ENCODE measurements at regions not wholly inside any gene's neighbourhood (a gene's known extent, or its start where the extent isn't known, plus 50 kb on each side); places are given as distances from the start of the nearest gene placed in this dataset.

- no peak for FAIRE-seq
Measured at GRCh38 chr5:155773680-155774079, 553.3 kb upstream of the SGCD start.

GRCh38 chr5:155780260-155780659, 546.7 kb upstream of the SGCD start:
- ChIA-PET POLR2A (no interaction called here), CTCF (ENCODE audit: low intra/inter-chr PET ratio) (no interaction called here)
- WGBS (ENCODE audit: insufficient coverage, low coverage, missing lambda C conversion rate), result 2% methylated on average over 3 of the region's 3 CpGs
- H4K20me1 ChIP-seq (replicated peaks; ENCODE audit: control insufficient read depth, insufficient read depth, low read length), result no peaks in the 10 kb centered on the region
- H3K9me1 ChIP-seq (ENCODE audit: control insufficient read depth, insufficient read depth, low read length), result no peaks in the 10 kb centered on the region
- H3K79me2 ChIP-seq (ENCODE audit: control insufficient read depth, insufficient read depth, low read length), result no peaks in the 10 kb centered on the region
- DNase-seq (ENCODE audit: extremely low read depth in 1 of 4, low spot score in 3 of 4) (no peak), ATAC-seq (no peak), FAIRE-seq (no peak)
- H3K4me1 ChIP-seq (replicated peaks in 1 of 2; ENCODE audit: control insufficient read depth in 2 of 2, insufficient read depth in 2 of 2, low read length in 2 of 2), result no peaks in the 10 kb centered on the region
- no peak overlapping the region for H3K4me3 ChIP-seq
- H3K27me3 ChIP-seq (ENCODE audit: control insufficient read depth in 2 of 2, insufficient read depth in 2 of 2, low read length in 2 of 2), result no peaks in the 10 kb centered on the region
- H3K36me3 ChIP-seq (ENCODE audit: control insufficient read depth, insufficient read depth, low read length), result no peaks in the 10 kb centered on the region
- BruUV-seq (replicated peaks), result no TSS peak
- H3K27ac ChIP-seq (ENCODE audit: extremely low read depth, low read depth, low read length), result no peak overlapping the region
- H3K9me3 ChIP-seq (replicated peaks; ENCODE audit: control insufficient read depth, insufficient read depth, low read depth, low read length), result no peaks in the 10 kb centered on the region
- H2AFZ ChIP-seq (ENCODE audit: low read depth, low read length), result no peak overlapping the region
- intact Hi-C loops (cut with micrococcal nuclease) (no loop called here), in situ Hi-C loops (cut with MboI) (no loop called here)
- no peak overlapping the region for H3K4me2 ChIP-seq (ENCODE audit: insufficient read depth, low read length)
- H3K9ac ChIP-seq (ENCODE audit: insufficient read depth in 1 of 2, low read depth in 2 of 2, low read length in 2 of 2), result no peak overlapping the region
- TF ChIP-seq NBN (IDR thresholded peaks at IDR 0.05; ENCODE audit: low read depth) (no peak), DIDO1 (tag; IDR thresholded peaks at IDR 0.05; ENCODE audit: low read depth) (no peak), PCBP2 (IDR thresholded peaks at IDR 0.05; ENCODE audit: low read depth, low read length, poor library complexity, severe bottlenecking) (no peak), DACH1 (IDR thresholded peaks at IDR 0.05; ENCODE audit: partially characterized antibody) (no peak), ZNF143 (CRISPR knock-in tag; IDR thresholded peaks at IDR 0.05) (no peak), DNMT1 (IDR thresholded peaks at IDR 0.05) (no peak), TCF15 (CRISPR knock-in tag; IDR thresholded peaks at IDR 0.05) (no peak), SNRNP70 (optimal IDR thresholded peaks at IDR 0.05; ENCODE audit: low read depth, low read length) (no peak), ZNF263 (CRISPR knock-in tag; IDR thresholded peaks at IDR 0.05; ENCODE audit: borderline replicate concordance) (no peak), PHF21A (IDR thresholded peaks at IDR 0.05; ENCODE audit: borderline replicate concordance, low read depth) (no peak)
- TF ChIP-seq, protein P1, sequence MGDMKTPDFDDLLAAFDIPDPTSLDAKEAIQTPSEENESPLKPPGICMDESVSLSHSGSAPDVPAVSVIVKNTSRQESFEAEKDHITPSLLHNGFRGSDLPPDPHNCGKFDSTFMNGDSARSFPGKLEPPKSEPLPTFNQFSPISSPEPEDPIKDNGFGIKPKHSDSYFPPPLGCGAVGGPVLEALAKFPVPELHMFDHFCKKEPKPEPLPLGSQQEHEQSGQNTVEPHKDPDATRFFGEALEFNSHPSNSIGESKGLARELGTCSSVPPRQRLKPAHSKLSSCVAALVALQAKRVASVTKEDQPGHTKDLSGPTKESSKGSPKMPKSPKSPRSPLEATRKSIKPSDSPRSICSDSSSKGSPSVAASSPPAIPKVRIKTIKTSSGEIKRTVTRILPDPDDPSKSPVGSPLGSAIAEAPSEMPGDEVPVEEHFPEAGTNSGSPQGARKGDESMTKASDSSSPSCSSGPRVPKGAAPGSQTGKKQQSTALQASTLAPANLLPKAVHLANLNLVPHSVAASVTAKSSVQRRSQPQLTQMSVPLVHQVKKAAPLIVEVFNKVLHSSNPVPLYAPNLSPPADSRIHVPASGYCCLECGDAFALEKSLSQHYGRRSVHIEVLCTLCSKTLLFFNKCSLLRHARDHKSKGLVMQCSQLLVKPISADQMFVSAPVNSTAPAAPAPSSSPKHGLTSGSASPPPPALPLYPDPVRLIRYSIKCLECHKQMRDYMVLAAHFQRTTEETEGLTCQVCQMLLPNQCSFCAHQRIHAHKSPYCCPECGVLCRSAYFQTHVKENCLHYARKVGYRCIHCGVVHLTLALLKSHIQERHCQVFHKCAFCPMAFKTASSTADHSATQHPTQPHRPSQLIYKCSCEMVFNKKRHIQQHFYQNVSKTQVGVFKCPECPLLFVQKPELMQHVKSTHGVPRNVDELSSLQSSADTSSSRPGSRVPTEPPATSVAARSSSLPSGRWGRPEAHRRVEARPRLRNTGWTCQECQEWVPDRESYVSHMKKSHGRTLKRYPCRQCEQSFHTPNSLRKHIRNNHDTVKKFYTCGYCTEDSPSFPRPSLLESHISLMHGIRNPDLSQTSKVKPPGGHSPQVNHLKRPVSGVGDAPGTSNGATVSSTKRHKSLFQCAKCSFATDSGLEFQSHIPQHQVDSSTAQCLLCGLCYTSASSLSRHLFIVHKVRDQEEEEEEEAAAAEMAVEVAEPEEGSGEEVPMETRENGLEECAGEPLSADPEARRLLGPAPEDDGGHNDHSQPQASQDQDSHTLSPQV (IDR thresholded peaks at IDR 0.05), result no peak

More at GRCh38 chr5:155773680-155774079, 553.3 kb upstream of the SGCD start:
- intact Hi-C loops (cut with micrococcal nuclease), result no loop called here
- Histone ChIP-seq H3K4me3 (no peak overlapping the region), H3K4me2 (ENCODE audit: insufficient read depth, low read length) (no peak overlapping the region), H3K4me1 (replicated peaks in 1 of 2; ENCODE audit: control insufficient read depth in 2 of 2, insufficient read depth in 2 of 2, low read length in 2 of 2) (no peaks in the 10 kb centered on the region), H3K9me3 (replicated peaks; ENCODE audit: control insufficient read depth, insufficient read depth, low read depth, low read length) (no peaks in the 10 kb centered on the region), H3K27me3 (ENCODE audit: control insufficient read depth in 2 of 2, insufficient read depth in 2 of 2, low read length in 2 of 2) (no peaks in the 10 kb centered on the region), H3K36me3 (ENCODE audit: control insufficient read depth, insufficient read depth, low read length) (no peaks in the 10 kb centered on the region), H4K20me1 (replicated peaks; ENCODE audit: control insufficient read depth, insufficient read depth, low read length) (no peaks in the 10 kb centered on the region), H3K79me2 (ENCODE audit: control insufficient read depth, insufficient read depth, low read length) (no peaks in the 10 kb centered on the region), H3K27ac (ENCODE audit: extremely low read depth, low read depth, low read length) (no peak overlapping the region), H3K9ac (ENCODE audit: insufficient read depth in 1 of 2, low read depth in 2 of 2, low read length in 2 of 2) (no peak overlapping the region), H2AFZ (ENCODE audit: low read depth, low read length) (no peak overlapping the region), H3K9me1 (ENCODE audit: control insufficient read depth, insufficient read depth, low read length) (no peaks in the 10 kb centered on the region)
- no TSS peak for BruUV-seq (replicated peaks)
- in situ Hi-C loops (cut with MboI), result no loop called here
- ChIA-PET POLR2A (no interaction called here), CTCF (ENCODE audit: low intra/inter-chr PET ratio) (interaction anchor here (0.6 kb wide), 1 partner anchor 38 kb away, joined by 3 read pairs; no protein-coding TSS in a partner anchor)
- ATAC-seq, result no peak
- 4% methylated on average over 2 of the region's 2 CpGs for WGBS (ENCODE audit: insufficient coverage, low coverage, missing lambda C conversion rate)
- TF ChIP-seq IRF2 (CRISPR knock-in tag; IDR thresholded peaks at IDR 0.05) (no peak), YY1 (IDR thresholded peaks at IDR 0.05; ENCODE audit: borderline replicate concordance in 1 of 3, control insufficient read depth in 1 of 3, extremely low read depth in 1 of 3, insufficient read depth in 3 of 3, insufficient read length in 1 of 3, insufficient replicate concordance in 2 of 3, low read depth in 1 of 3, low read length in 2 of 3) (no peak)
- DNase-seq (ENCODE audit: extremely low read depth in 1 of 4, low spot score in 3 of 4), result no peak
